Uterus (tissue), 2 donors: ENCODE measurements at regions not wholly inside any gene's neighbourhood (a gene's known extent, or its start where the extent isn't known, plus 50 kb on each side); places are given as distances from the start of the nearest gene placed in this dataset.

Source experiments
- POLR2A ChIP-seq, 2 donors: fragments of 450-650 bp; IDR thresholded peaks; one replicate each; pipeline ENCODE4 v1.6.1; 2016; ENCODE audit warnings: antibody characterized with exemption in 2 of 2, mild to moderate bottlenecking in 1 of 2, moderate library complexity in 1 of 2
- TF ChIP-seq, protein P1 (sequence below), 4 experiments: fragments of 200-600 bp in 2 of 4; fragments of 450-650 bp in 2 of 4; sonication (generic) in 2 of 4; IDR thresholded peaks; one replicate each; pipeline ENCODE4 v1.5.1; 2016 to 2019; ENCODE audit warnings: antibody characterized with exemption in 4 of 4, mild to moderate bottlenecking in 2 of 4, moderate library complexity in 1 of 4

DNA sequence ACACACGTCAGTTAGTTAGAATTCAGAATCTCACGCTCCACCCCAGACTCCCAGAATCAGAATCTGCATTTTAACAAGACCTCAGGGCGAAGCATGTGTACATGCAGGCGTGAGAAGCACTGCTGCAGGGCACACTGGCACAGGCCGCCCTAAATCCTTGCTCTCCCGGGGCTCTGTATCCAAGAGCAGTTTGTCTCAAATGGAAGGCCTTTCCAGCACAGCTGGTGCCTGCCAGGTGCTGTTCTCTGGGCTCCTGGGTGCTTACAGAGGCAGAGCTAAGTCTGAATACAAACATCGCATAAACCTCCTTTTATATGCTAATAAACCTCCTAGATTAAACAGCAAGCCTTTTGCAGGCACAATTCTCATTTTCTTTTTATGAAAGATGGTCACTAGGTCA lies 119.1 kb upstream of the CD93 start:
- TF ChIP-seq POLR2A (IDR thresholded peaks at IDR 0.05), result no peak
- TF ChIP-seq, protein P1, sequence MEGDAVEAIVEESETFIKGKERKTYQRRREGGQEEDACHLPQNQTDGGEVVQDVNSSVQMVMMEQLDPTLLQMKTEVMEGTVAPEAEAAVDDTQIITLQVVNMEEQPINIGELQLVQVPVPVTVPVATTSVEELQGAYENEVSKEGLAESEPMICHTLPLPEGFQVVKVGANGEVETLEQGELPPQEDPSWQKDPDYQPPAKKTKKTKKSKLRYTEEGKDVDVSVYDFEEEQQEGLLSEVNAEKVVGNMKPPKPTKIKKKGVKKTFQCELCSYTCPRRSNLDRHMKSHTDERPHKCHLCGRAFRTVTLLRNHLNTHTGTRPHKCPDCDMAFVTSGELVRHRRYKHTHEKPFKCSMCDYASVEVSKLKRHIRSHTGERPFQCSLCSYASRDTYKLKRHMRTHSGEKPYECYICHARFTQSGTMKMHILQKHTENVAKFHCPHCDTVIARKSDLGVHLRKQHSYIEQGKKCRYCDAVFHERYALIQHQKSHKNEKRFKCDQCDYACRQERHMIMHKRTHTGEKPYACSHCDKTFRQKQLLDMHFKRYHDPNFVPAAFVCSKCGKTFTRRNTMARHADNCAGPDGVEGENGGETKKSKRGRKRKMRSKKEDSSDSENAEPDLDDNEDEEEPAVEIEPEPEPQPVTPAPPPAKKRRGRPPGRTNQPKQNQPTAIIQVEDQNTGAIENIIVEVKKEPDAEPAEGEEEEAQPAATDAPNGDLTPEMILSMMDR (IDR thresholded peaks at IDR 0.05), result no peak
